Mesodermal cell (in vitro differentiated cells): ENCODE measurements at regions not wholly inside any gene's neighbourhood (a gene's known extent, or its start where the extent isn't known, plus 50 kb on each side); places are given as distances from the start of the nearest gene placed in this dataset.
"Not testable (repeated sequence)": the region's sequence is repeated elsewhere in the genome, so short reads cannot be mapped to it uniquely, and the experiment has no call there.

ENCODE experiments used
- H3K27ac ChIP-seq: 2 replicates; pipeline ENCODE4 v1.7.0; 2013; ENCODE audit warnings: mild to moderate bottlenecking, low read depth, low read length, moderate library complexity; ENCODE audit not compliant: severe bottlenecking
- H3K36me3 ChIP-seq: 2 replicates; pipeline ENCODE4 v1.7.1; 2013; ENCODE audit warnings: mild to moderate bottlenecking, low read length, moderate library complexity; ENCODE audit not compliant: control insufficient read depth, insufficient read depth
- H3K4me1 ChIP-seq: one replicate; pipeline ENCODE4 v1.7.1; 2013; ENCODE audit warnings: mild to moderate bottlenecking, low read length; ENCODE audit not compliant: insufficient read depth, control insufficient read depth, poor library complexity, severe bottlenecking
- H3K4me3 ChIP-seq: 2 replicates; pipeline ENCODE4 v1.7.0; 2013; ENCODE audit warnings: low read length, control low read depth, mild to moderate bottlenecking; ENCODE audit not compliant: insufficient read depth, poor library complexity, severe bottlenecking; ENCODE audit errors: extremely low read depth
- H3K9me3 ChIP-seq: 2 replicates; pipeline ENCODE4 v1.7.1; 2013; ENCODE audit warnings: mild to moderate bottlenecking, low read length, moderate library complexity; ENCODE audit not compliant: control insufficient read depth
- WGBS, 2 experiments: methylation state at CpG; one replicate each; pipeline ENCODE4 v1.1.5; 2013; ENCODE audit warnings: missing lambda C conversion rate in 2 of 2; ENCODE audit not compliant: insufficient coverage in 2 of 2; 5-methylcytosine and 5-hydroxymethylcytosine counted together

GRCh38 chr17:5986644-5987043 lies 83.5 kb upstream of the WSCD1 start:
- no peak overlapping the region for H3K4me3 ChIP-seq
- WGBS, 2 experiments = 73% methylated on average over 2 of the region's 2 CpGs; no CpG with 5 or more reads in 1 of the 2 experiments
- H3K4me1 ChIP-seq = no peaks in the 10 kb centered on the region
- H3K27ac ChIP-seq = no peak overlapping the region
- H3K36me3 ChIP-seq = no peaks in the 10 kb centered on the region
- no peaks in the 10 kb centered on the region for H3K9me3 ChIP-seq

GRCh38 chr17:6000426-6000825 lies 69.8 kb upstream of the WSCD1 start:
- no peaks in the 10 kb centered on the region for H3K36me3 ChIP-seq
- H3K4me1 ChIP-seq = peaks cover 13% of the 10 kb centered on the region
- WGBS, 2 experiments = 76 to 93% methylated on average over 3 of the region's 4 CpGs
- no peak overlapping the region for H3K4me3 ChIP-seq
- no peaks in the 10 kb centered on the region for H3K9me3 ChIP-seq
- no peak overlapping the region for H3K27ac ChIP-seq

GRCh38 chr17:6003221-6003620 lies 67.0 kb upstream of the WSCD1 start:
- H3K9me3 ChIP-seq, H3K27ac ChIP-seq, H3K36me3 ChIP-seq, H3K4me3 ChIP-seq: not testable (repeated sequence)
- peaks cover 13% of the 10 kb centered on the region for H3K4me1 ChIP-seq
- 90 to 100% methylated on average over 1 to 6 of the region's 6 CpGs for WGBS, 2 experiments

- peaks cover 13% of the 10 kb centered on the region for H3K4me1 ChIP-seq
- H3K9me3 ChIP-seq = no peaks in the 10 kb centered on the region
- WGBS, 2 experiments = 76 to 100% methylated on average over 3 to 5 of the region's 6 CpGs
- no peaks in the 10 kb centered on the region for H3K36me3 ChIP-seq
- no peak overlapping the region for H3K4me3 ChIP-seq
- H3K27ac ChIP-seq = no peak overlapping the region
These were observed 64.2 kb upstream of the WSCD1 start for GRCh38 chr17:6005939-6006338.

- H3K9me3 ChIP-seq = no peaks in the 10 kb centered on the region
- H3K36me3 ChIP-seq = no peaks in the 10 kb centered on the region
- no CpG with 5 or more reads among the region's 1 CpG for WGBS, 2 experiments
- no peaks in the 10 kb centered on the region for H3K4me1 ChIP-seq
- H3K27ac ChIP-seq = no peak overlapping the region
- no peak overlapping the region for H3K4me3 ChIP-seq
These were observed 59.0 kb upstream of the WSCD1 start for GRCh38 chr17:6011206-6011605.

GRCh38 chr17:6018788-6019187 lies 51.4 kb upstream of the WSCD1 start:
- H3K4me3 ChIP-seq = no peak overlapping the region
- peaks cover 3% of the 10 kb centered on the region for H3K4me1 ChIP-seq
- 43 to 50% methylated on average over 1 of the region's 1 CpG for WGBS, 2 experiments
- no peaks in the 10 kb centered on the region for H3K9me3 ChIP-seq
- no peak overlapping the region for H3K27ac ChIP-seq
- H3K36me3 ChIP-seq = no peaks in the 10 kb centered on the region

GRCh38 chr17:6019959-6020358 lies 50.2 kb upstream of the WSCD1 start:
- Histone ChIP-seq H3K4me1 (peaks cover 3% of the 10 kb centered on the region), H3K4me3 (no peak overlapping the region), H3K36me3 (no peaks in the 10 kb centered on the region), H3K9me3 (no peaks in the 10 kb centered on the region), H3K27ac (no peak overlapping the region)
- 79 to 87% methylated on average over 3 to 4 of the region's 6 CpGs for WGBS, 2 experiments

- Histone ChIP-seq H3K27ac (no peak overlapping the region), H3K9me3 (no peaks in the 10 kb centered on the region), H3K4me1 (peaks cover 3% of the 10 kb centered on the region), H3K4me3 (no peak overlapping the region), H3K36me3 (no peaks in the 10 kb centered on the region)
- 85 to 97% methylated on average over 2 to 3 of the region's 3 CpGs for WGBS, 2 experiments
These were observed 49.7 kb upstream of the WSCD1 start for GRCh38 chr17:6020376-6021010.
